ENCODE measurements at regions not wholly inside any gene's neighbourhood (a gene's known extent, or its start where the extent isn't known, plus 50 kb on each side); places are given as distances from the start of the nearest gene placed in this dataset.

- H3K27ac ChIP-seq, result no peak overlapping the region
Observed at GRCh38 chr12:21993438-21993981, 52.3 kb upstream of the ABCC9 start.

GRCh38 chr12:21992823-21993222 lies 51.6 kb upstream of the ABCC9 start:
- Histone ChIP-seq H3K27ac (no peak overlapping the region), H3K9me3 (ENCODE audit: low read depth) (no peaks in the 10 kb centered on the region), H3K36me3 (no peaks in the 10 kb centered on the region), H3K4me3 (no peak overlapping the region), H3K4me1 (ENCODE audit: low read depth) (no peaks in the 10 kb centered on the region), H3K27me3 (no peaks in the 10 kb centered on the region)
- peak in 1 of 2 donors; percentile 18 for DNase-seq (ENCODE audit: low read depth in 1 of 2, low spot score in 1 of 2)
- TF ChIP-seq, protein P1, sequence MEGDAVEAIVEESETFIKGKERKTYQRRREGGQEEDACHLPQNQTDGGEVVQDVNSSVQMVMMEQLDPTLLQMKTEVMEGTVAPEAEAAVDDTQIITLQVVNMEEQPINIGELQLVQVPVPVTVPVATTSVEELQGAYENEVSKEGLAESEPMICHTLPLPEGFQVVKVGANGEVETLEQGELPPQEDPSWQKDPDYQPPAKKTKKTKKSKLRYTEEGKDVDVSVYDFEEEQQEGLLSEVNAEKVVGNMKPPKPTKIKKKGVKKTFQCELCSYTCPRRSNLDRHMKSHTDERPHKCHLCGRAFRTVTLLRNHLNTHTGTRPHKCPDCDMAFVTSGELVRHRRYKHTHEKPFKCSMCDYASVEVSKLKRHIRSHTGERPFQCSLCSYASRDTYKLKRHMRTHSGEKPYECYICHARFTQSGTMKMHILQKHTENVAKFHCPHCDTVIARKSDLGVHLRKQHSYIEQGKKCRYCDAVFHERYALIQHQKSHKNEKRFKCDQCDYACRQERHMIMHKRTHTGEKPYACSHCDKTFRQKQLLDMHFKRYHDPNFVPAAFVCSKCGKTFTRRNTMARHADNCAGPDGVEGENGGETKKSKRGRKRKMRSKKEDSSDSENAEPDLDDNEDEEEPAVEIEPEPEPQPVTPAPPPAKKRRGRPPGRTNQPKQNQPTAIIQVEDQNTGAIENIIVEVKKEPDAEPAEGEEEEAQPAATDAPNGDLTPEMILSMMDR (IDR thresholded peaks at IDR 0.05; ENCODE audit: low read depth, low read length), result no peak

More at GRCh38 chr12:21993438-21993981, 52.3 kb upstream of the ABCC9 start:
- TF ChIP-seq, protein P1 (IDR thresholded peaks at IDR 0.05; ENCODE audit: low read depth, low read length), result no peak
- Histone ChIP-seq H3K27me3 (no peaks in the 10 kb centered on the region), H3K36me3 (no peaks in the 10 kb centered on the region), H3K4me3 (no peak overlapping the region), H3K4me1 (ENCODE audit: low read depth) (no peaks in the 10 kb centered on the region), H3K9me3 (ENCODE audit: low read depth) (no peaks in the 10 kb centered on the region)
- DNase-seq (ENCODE audit: low read depth in 1 of 2, low spot score in 1 of 2), result no peak

DNA sequence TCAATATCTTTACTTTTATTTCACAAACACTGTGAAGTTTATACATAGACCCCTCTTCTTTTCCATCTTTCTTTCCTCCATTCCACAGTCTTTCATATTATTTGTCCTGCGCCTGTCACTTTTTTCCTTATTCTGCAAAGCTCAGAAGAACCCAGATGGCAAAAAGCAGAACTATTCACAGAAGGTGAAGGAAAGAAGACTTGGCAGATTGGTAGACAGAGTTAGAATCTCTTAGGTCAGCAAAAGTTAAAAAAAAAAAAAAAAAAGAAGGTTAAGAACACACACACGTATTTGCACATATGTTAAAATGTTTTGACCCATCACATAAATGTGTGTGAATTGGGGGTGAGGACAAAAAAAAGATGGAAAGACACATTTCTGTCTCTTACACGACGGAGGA lies 50.3 kb upstream of the ABCC9 start:
- H3K27me3 ChIP-seq, result peaks cover 6% of the 10 kb centered on the region
- no peaks in the 10 kb centered on the region for H3K9me3 ChIP-seq (ENCODE audit: low read depth)
- no peaks in the 10 kb centered on the region for H3K4me1 ChIP-seq (ENCODE audit: low read depth)
- H3K36me3 ChIP-seq, result no peaks in the 10 kb centered on the region
- no peak overlapping the region for H3K27ac ChIP-seq
- TF ChIP-seq, protein P1 (IDR thresholded peaks at IDR 0.05; ENCODE audit: low read depth, low read length), result no peak
- DNase-seq (ENCODE audit: low read depth in 1 of 2, low spot score in 1 of 2), result no peak
- no peak overlapping the region for H3K4me3 ChIP-seq
